HepG2 (cell line): ENCODE measurements at regions not wholly inside any gene's neighbourhood (a gene's known extent, or its start where the extent isn't known, plus 50 kb on each side); places are given as distances from the start of the nearest gene placed in this dataset.

ENCODE experiments used
- ARNT ChIP-seq: fragments of 450-650 bp; IDR thresholded peaks from 2 replicates; pipeline ENCODE4 v1.6.1; 2017
- CEBPG ChIP-seq: IDR thresholded peaks from 2 replicates; pipeline ENCODE4 v1.6.1; 2016
- EHMT2 ChIP-seq: fragments of 200-600 bp; sonication (generic); IDR thresholded peaks from 2 replicates; pipeline ENCODE4 v1.7.0; 2017; ENCODE audit warnings: antibody characterized with exemption, low read depth, low read length, borderline replicate concordance
- FOXM1 ChIP-seq: sonication (generic); formaldehyde crosslinking; IDR thresholded peaks from 2 replicates; pipeline ENCODE4 v1.5.0; 2020; ENCODE audit warnings: missing genetic modification reagents
- REST ChIP-seq, 2 experiments: IDR thresholded peaks; 2 replicates each; pipeline ENCODE4 v1.6.1; 2011 to 2012; ENCODE audit warnings: low read length in 2 of 2, borderline replicate concordance in 1 of 2, low read depth in 1 of 2, mild to moderate bottlenecking in 1 of 2, moderate library complexity in 1 of 2
- ZFX ChIP-seq: sonication (generic); formaldehyde crosslinking; IDR thresholded peaks from 2 replicates; pipeline ENCODE4 v1.4.0; 2020; ENCODE audit warnings: mild to moderate bottlenecking, low read depth, missing genetic modification reagents, moderate library complexity
- ZNF354B ChIP-seq: sonication (generic); formaldehyde crosslinking; IDR thresholded peaks from 2 replicates; pipeline ENCODE4 v1.8.0; 2022; ENCODE audit warnings: mild to moderate bottlenecking, missing genetic modification reagents
- ZNF773 ChIP-seq: sonication (generic); formaldehyde crosslinking; IDR thresholded peaks from 2 replicates; pipeline ENCODE4 v1.4.0; 2020; ENCODE audit warnings: missing genetic modification reagents, borderline replicate concordance
- TF ChIP-seq, protein P1 (sequence below): sonication (generic); formaldehyde crosslinking; IDR thresholded peaks from 2 replicates; pipeline ENCODE4 v1.5.0; 2020; ENCODE audit warnings: mild to moderate bottlenecking, missing genetic modification reagents, moderate library complexity
- TF ChIP-seq, protein P2 (sequence below): sonication (generic); formaldehyde crosslinking; IDR thresholded peaks from 2 replicates; pipeline ENCODE4 v1.4.0; 2020; ENCODE audit warnings: missing genetic modification reagents

GRCh38 chrX:920234-920799 is 289.7 kb downstream of the SHOX start:
- TF ChIP-seq, protein P1, sequence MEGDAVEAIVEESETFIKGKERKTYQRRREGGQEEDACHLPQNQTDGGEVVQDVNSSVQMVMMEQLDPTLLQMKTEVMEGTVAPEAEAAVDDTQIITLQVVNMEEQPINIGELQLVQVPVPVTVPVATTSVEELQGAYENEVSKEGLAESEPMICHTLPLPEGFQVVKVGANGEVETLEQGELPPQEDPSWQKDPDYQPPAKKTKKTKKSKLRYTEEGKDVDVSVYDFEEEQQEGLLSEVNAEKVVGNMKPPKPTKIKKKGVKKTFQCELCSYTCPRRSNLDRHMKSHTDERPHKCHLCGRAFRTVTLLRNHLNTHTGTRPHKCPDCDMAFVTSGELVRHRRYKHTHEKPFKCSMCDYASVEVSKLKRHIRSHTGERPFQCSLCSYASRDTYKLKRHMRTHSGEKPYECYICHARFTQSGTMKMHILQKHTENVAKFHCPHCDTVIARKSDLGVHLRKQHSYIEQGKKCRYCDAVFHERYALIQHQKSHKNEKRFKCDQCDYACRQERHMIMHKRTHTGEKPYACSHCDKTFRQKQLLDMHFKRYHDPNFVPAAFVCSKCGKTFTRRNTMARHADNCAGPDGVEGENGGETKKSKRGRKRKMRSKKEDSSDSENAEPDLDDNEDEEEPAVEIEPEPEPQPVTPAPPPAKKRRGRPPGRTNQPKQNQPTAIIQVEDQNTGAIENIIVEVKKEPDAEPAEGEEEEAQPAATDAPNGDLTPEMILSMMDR (CRISPR knock-in tag): no peak
- TF ChIP-seq EHMT2 (no peak), ZFX (no peak), CEBPG (CRISPR knock-in tag) (no peak), ZNF773 (CRISPR knock-in tag) (no peak), FOXM1 (no peak), ZNF354B (no peak), ARNT (no peak), REST (IDR thresholded peaks at IDR 0.05; ENCODE audit: borderline replicate concordance in 1 of 2, low read depth in 1 of 2, low read length in 2 of 2) (no peak)
- TF ChIP-seq, protein P2, sequence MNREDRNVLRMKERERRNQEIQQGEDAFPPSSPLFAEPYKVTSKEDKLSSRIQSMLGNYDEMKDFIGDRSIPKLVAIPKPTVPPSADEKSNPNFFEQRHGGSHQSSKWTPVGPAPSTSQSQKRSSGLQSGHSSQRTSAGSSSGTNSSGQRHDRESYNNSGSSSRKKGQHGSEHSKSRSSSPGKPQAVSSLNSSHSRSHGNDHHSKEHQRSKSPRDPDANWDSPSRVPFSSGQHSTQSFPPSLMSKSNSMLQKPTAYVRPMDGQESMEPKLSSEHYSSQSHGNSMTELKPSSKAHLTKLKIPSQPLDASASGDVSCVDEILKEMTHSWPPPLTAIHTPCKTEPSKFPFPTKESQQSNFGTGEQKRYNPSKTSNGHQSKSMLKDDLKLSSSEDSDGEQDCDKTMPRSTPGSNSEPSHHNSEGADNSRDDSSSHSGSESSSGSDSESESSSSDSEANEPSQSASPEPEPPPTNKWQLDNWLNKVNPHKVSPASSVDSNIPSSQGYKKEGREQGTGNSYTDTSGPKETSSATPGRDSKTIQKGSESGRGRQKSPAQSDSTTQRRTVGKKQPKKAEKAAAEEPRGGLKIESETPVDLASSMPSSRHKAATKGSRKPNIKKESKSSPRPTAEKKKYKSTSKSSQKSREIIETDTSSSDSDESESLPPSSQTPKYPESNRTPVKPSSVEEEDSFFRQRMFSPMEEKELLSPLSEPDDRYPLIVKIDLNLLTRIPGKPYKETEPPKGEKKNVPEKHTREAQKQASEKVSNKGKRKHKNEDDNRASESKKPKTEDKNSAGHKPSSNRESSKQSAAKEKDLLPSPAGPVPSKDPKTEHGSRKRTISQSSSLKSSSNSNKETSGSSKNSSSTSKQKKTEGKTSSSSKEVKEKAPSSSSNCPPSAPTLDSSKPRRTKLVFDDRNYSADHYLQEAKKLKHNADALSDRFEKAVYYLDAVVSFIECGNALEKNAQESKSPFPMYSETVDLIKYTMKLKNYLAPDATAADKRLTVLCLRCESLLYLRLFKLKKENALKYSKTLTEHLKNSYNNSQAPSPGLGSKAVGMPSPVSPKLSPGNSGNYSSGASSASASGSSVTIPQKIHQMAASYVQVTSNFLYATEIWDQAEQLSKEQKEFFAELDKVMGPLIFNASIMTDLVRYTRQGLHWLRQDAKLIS (CRISPR knock-in tag): no peak
